Stimulated activated CD8-positive, alpha-beta memory T cell treated with anti-CD3 and anti-CD28 coated beads, Interleukin-7, amount 100 ng/mL, for 4 hours (primary cell): ENCODE measurements at regions not wholly inside any gene's neighbourhood (a gene's known extent, or its start where the extent isn't known, plus 50 kb on each side); places are given as distances from the start of the nearest gene placed in this dataset.

Experiments
- DNase-seq, 2 donors: peaks; one replicate each; pipeline ENCODE4 v3.0.0-alpha.2; 2020; ENCODE audit warnings: low read depth in 2 of 2

GRCh38 chr20:37598100-37598543 is 70.4 kb upstream of the BLCAP start:
- DNase-seq, result no peak

GRCh38 chr20:37596890-37597536 is 69.3 kb upstream of the BLCAP start:
- DNase-seq, result no peak

GRCh38 chr20:37596168-37596567 is 68.5 kb upstream of the BLCAP start:
- no peak for DNase-seq

- no peak for DNase-seq
Observed at GRCh38 chr20:37593710-37594109, 66.0 kb upstream of the BLCAP start.

- no peak for DNase-seq
Observed at GRCh38 chr20:37590938-37591490, 63.3 kb upstream of the BLCAP start.

- no peak for DNase-seq
Observed at GRCh38 chr20:37586078-37586477, 58.4 kb upstream of the BLCAP start.

GRCh38 chr20:37584238-37584807 is 56.6 kb upstream of the BLCAP start:
- no peak for DNase-seq

GRCh38 chr20:37581246-37581645 is 53.6 kb upstream of the BLCAP start:
- no peak for DNase-seq

- no peak for DNase-seq
Observed at GRCh38 chr20:37580069-37580468, 52.4 kb upstream of the BLCAP start.

- no peak for DNase-seq
Observed at GRCh38 chr20:37579106-37579505, 51.4 kb upstream of the BLCAP start.

- no peak for DNase-seq
Observed at GRCh38 chr20:37577981-37578380, 50.3 kb upstream of the BLCAP start.
